HL-60 (cell line): ENCODE measurements at regions not wholly inside any gene's neighbourhood (a gene's known extent, or its start where the extent isn't known, plus 50 kb on each side); places are given as distances from the start of the nearest gene placed in this dataset.

Experiments
- DNase-seq, 2 experiments: peaks; one replicate each; pipeline ENCODE4 v3.0.0-alpha.2; 2010 to 2020; ENCODE audit warnings: low read depth in 1 of 2, low spot score in 1 of 2
- H3K27ac ChIP-seq: fragments of 250-450 bp; sonication (Bioruptor Pico); replicated peaks from 2 replicates; pipeline ENCODE4 v1.5.1; 2020; ENCODE audit warnings: mild to moderate bottlenecking, moderate library complexity
- H3K27me3 ChIP-seq: fragments of 250-450 bp; sonication (Bioruptor Pico); 2 replicates; pipeline ENCODE4 v1.5.1; 2021; ENCODE audit warnings: mild to moderate bottlenecking, moderate library complexity; ENCODE audit not compliant: insufficient read depth, poor library complexity, severe bottlenecking
- H3K4me3 ChIP-seq: replicated peaks from 2 replicates; pipeline ENCODE4 v1.5.1; 2011; ENCODE audit warnings: mild to moderate bottlenecking, control low read depth, low read length; ENCODE audit not compliant: insufficient read depth
- GABPA ChIP-seq: IDR thresholded peaks from 2 replicates; pipeline ENCODE4 v1.6.1; 2012; ENCODE audit warnings: low read depth
- POLR2AphosphoS5 ChIP-seq: IDR thresholded peaks from 2 replicates; pipeline ENCODE4 v1.6.1; 2012; ENCODE audit warnings: low read depth
- REST ChIP-seq: IDR thresholded peaks from 2 replicates; pipeline ENCODE4 v1.6.1; 2012; ENCODE audit warnings: low read depth; ENCODE audit not compliant: insufficient replicate concordance
- SPI1 ChIP-seq: IDR thresholded peaks from 2 replicates; pipeline ENCODE4 v1.6.1; 2012; ENCODE audit warnings: low read depth, mild to moderate bottlenecking, borderline replicate concordance
- TF ChIP-seq, protein P1 (sequence below): IDR thresholded peaks from one replicate; pipeline ENCODE4 v1.5.1; 2011; ENCODE audit warnings: low read length, control low read depth, inconsistent platforms; ENCODE audit not compliant: insufficient read depth

- no peaks in the 10 kb centered on the region for H3K27me3 ChIP-seq
- H3K27ac ChIP-seq = no peak overlapping the region
- H3K4me3 ChIP-seq = no peak overlapping the region
- TF ChIP-seq GABPA (no peak), SPI1 (no peak), POLR2AphosphoS5 (no peak), REST (no peak)
- TF ChIP-seq, protein P1, sequence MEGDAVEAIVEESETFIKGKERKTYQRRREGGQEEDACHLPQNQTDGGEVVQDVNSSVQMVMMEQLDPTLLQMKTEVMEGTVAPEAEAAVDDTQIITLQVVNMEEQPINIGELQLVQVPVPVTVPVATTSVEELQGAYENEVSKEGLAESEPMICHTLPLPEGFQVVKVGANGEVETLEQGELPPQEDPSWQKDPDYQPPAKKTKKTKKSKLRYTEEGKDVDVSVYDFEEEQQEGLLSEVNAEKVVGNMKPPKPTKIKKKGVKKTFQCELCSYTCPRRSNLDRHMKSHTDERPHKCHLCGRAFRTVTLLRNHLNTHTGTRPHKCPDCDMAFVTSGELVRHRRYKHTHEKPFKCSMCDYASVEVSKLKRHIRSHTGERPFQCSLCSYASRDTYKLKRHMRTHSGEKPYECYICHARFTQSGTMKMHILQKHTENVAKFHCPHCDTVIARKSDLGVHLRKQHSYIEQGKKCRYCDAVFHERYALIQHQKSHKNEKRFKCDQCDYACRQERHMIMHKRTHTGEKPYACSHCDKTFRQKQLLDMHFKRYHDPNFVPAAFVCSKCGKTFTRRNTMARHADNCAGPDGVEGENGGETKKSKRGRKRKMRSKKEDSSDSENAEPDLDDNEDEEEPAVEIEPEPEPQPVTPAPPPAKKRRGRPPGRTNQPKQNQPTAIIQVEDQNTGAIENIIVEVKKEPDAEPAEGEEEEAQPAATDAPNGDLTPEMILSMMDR = no peak
- no peak for DNase-seq
Measured at GRCh38 chr6:23222724-23223123, 653.4 kb downstream of the HDGFL1 start.

GRCh38 chr6:23224540-23224939 lies 655.2 kb downstream of the HDGFL1 start:
- H3K27me3 ChIP-seq = no peaks in the 10 kb centered on the region
- H3K27ac ChIP-seq = no peak overlapping the region
- H3K4me3 ChIP-seq = no peak overlapping the region
- TF ChIP-seq GABPA (no peak), POLR2AphosphoS5 (no peak), SPI1 (no peak), REST (no peak)
- TF ChIP-seq, protein P1 = no peak
- no peak for DNase-seq

GRCh38 chr6:23228439-23229024 lies 659.2 kb downstream of the HDGFL1 start:
- Histone ChIP-seq H3K27ac (no peak overlapping the region), H3K4me3 (no peak overlapping the region), H3K27me3 (no peaks in the 10 kb centered on the region)
- no peak for DNase-seq
- TF ChIP-seq GABPA = no peak
- TF ChIP-seq, protein P1 = no peak
- no peak for TF ChIP-seq REST
- TF ChIP-seq POLR2AphosphoS5 = no peak
- no peak for TF ChIP-seq SPI1
